CD14-positive monocyte (primary cell): ENCODE measurements at regions not wholly inside any gene's neighbourhood (a gene's known extent, or its start where the extent isn't known, plus 50 kb on each side); places are given as distances from the start of the nearest gene placed in this dataset.
A peak's percentile ranks its signal among the peaks of the same experiment; 100 is the strongest.

Source experiments
- DNase-seq, 3 donors: peaks; one replicate each; pipeline ENCODE4 v3.0.0-alpha.2; 2011 to 2022
- H2AFZ ChIP-seq: 2 replicates; pipeline ENCODE4 v1.6.0; 2012; ENCODE audit warnings: mild to moderate bottlenecking, low read depth, low read length, inconsistent platforms; ENCODE audit not compliant: insufficient read depth, poor library complexity, severe bottlenecking
- H3K27ac ChIP-seq, 2 donors: 1 replicate in 1 of 2; 2 replicates in 1 of 2; pipeline ENCODE4 v1.5.1; 2012 to 2013; ENCODE audit warnings: low read length in 2 of 2, control low read depth in 1 of 2, inconsistent platforms in 1 of 2, low read depth in 1 of 2, mild to moderate bottlenecking in 1 of 2
- H3K27me3 ChIP-seq, 2 donors: one replicate each; pipeline versions ENCODE4 v1.6.0 to v1.6.1; 2011 to 2013; ENCODE audit warnings: low read length in 2 of 2; ENCODE audit not compliant: control insufficient read depth in 2 of 2, insufficient read depth in 2 of 2
- H3K36me3 ChIP-seq, 2 donors: replicated peaks in 1 of 2; 1 replicate in 1 of 2; 2 replicates in 1 of 2; pipeline versions ENCODE4 v1.5.1 to v1.6.1; 2012 to 2013; ENCODE audit warnings: low read length in 2 of 2, control low read depth in 1 of 2, inconsistent platforms in 1 of 2, mild to moderate bottlenecking in 1 of 2; ENCODE audit not compliant: insufficient read depth in 2 of 2, control insufficient read depth in 1 of 2
- H3K4me1 ChIP-seq, 2 donors: 1 replicate in 1 of 2; 2 replicates in 1 of 2; pipeline versions ENCODE4 v1.5.1 to v1.6.1; 2012 to 2013; ENCODE audit warnings: low read length in 2 of 2, control low read depth in 1 of 2, inconsistent platforms in 1 of 2, mild to moderate bottlenecking in 1 of 2, moderate library complexity in 1 of 2; ENCODE audit not compliant: insufficient read depth in 2 of 2, control insufficient read depth in 1 of 2
- H3K4me2 ChIP-seq: replicated peaks from 2 replicates; pipeline ENCODE3; 2012; ENCODE audit warnings: low read length, moderate library complexity, mild to moderate bottlenecking; ENCODE audit not compliant: poor library complexity, severe bottlenecking; ENCODE audit errors: extremely low read depth
- H3K4me3 ChIP-seq, 3 experiments: fragments of 200-600 bp in 1 of 3; sonication (generic) in 1 of 3; replicated peaks in 1 of 3; 1 replicate in 2 of 3; 2 replicates in 1 of 3; pipeline ENCODE4 v1.5.1; 2011 to 2013; ENCODE audit warnings: low read length in 3 of 3, mild to moderate bottlenecking in 3 of 3, control low read depth in 2 of 3, low read depth in 2 of 3, inconsistent platforms in 1 of 3, moderate library complexity in 1 of 3
- H3K79me2 ChIP-seq: 2 replicates; pipeline ENCODE4 v1.6.0; 2012; ENCODE audit warnings: mild to moderate bottlenecking, control low read depth, inconsistent platforms, low read length, moderate library complexity; ENCODE audit not compliant: insufficient read depth
- H3K9ac ChIP-seq: 2 replicates; pipeline ENCODE4 v1.6.0; 2017; ENCODE audit warnings: low read length, mild to moderate bottlenecking; ENCODE audit not compliant: insufficient read depth, poor library complexity, severe bottlenecking
- H3K9me3 ChIP-seq, 2 donors: replicated peaks in 1 of 2; 1 replicate in 1 of 2; 2 replicates in 1 of 2; pipeline versions ENCODE4 v1.5.1 to v1.6.1; 2012 to 2013; ENCODE audit warnings: low read length in 2 of 2, control low read depth in 1 of 2; ENCODE audit not compliant: control insufficient read depth in 1 of 2, insufficient read depth in 1 of 2
- H4K20me1 ChIP-seq: 2 replicates; pipeline ENCODE4 v1.6.0; 2012; ENCODE audit warnings: mild to moderate bottlenecking, low read length, control low read depth, moderate library complexity; ENCODE audit not compliant: insufficient read depth
- H3K27ac Mint-ChIP-seq, 7 donors: one replicate each; pipeline ENCODE4 v1.8.0; 2020; ENCODE audit warnings: mild to moderate bottlenecking in 7 of 7, mixed read lengths in 7 of 7, moderate library complexity in 6 of 7, inconsistent platforms in 2 of 7
- H3K27me3 Mint-ChIP-seq, 3 donors: one replicate each; pipeline ENCODE4 v1.8.0; 2021 to 2022; ENCODE audit warnings: low read depth in 3 of 3, mild to moderate bottlenecking in 3 of 3, mixed read lengths in 3 of 3, moderate library complexity in 3 of 3, inconsistent platforms in 1 of 3
- H3K36me3 Mint-ChIP-seq, 2 donors: one replicate each; pipeline ENCODE4 v1.8.0; 2020; ENCODE audit warnings: mixed read lengths in 2 of 2, inconsistent platforms in 1 of 2, mild to moderate bottlenecking in 1 of 2
- H3K4me1 Mint-ChIP-seq: one replicate; pipeline ENCODE4 v1.8.0; 2020; ENCODE audit warnings: mild to moderate bottlenecking, mixed read lengths
- H3K4me3 Mint-ChIP-seq, 2 donors: one replicate each; pipeline ENCODE4 v1.8.0; 2020; ENCODE audit warnings: mild to moderate bottlenecking in 2 of 2, mixed read lengths in 2 of 2, moderate library complexity in 1 of 2
- H3K9me3 Mint-ChIP-seq, 7 donors: one replicate each; pipeline ENCODE4 v1.8.0; 2020 to 2022; ENCODE audit warnings: mixed read lengths in 7 of 7, mild to moderate bottlenecking in 6 of 7, moderate library complexity in 6 of 7, inconsistent platforms in 2 of 7
- WGBS: methylation state at CpG from one replicate; pipeline ENCODE4 v1.1.5; 2013; ENCODE audit warnings: missing lambda C conversion rate; ENCODE audit not compliant: insufficient coverage; 5-methylcytosine and 5-hydroxymethylcytosine counted together
- intact Hi-C, 2 donors: fragments of 100-400 bp; cut with micrococcal nuclease; formaldehyde crosslinking; loops; one replicate each; pipeline versions ENCODE4 v1.15.0 to v1.15.1; 2023
- TF ChIP-seq, protein P1 (sequence below): fragments of 200-600 bp; IDR thresholded peaks from one replicate; pipeline ENCODE4 v1.8.0; 2022; ENCODE audit warnings: antibody characterized with exemption, mild to moderate bottlenecking

DNA sequence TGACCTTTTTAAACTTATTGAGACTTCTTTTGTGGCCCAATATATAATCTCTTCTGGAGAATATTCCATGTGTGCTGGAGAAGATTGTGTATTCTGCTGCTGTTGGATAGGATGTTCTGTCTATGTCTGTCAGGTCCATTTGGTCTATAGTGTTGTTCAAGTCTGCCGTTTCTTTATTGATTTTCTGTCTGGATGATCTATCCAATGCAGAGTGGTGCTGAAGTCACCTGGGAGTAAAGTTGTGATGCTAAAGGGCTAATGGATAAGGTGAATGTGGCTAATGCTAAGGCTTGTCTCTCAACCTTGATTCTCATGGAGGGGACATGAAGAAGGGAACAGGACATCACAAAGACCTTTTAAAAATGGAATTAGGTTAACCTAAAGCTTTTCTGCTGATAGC, 72.0 kb upstream of the AP1S2 start:
- WGBS, result 83% methylated on average over 1 of the region's 1 CpG

DNA sequence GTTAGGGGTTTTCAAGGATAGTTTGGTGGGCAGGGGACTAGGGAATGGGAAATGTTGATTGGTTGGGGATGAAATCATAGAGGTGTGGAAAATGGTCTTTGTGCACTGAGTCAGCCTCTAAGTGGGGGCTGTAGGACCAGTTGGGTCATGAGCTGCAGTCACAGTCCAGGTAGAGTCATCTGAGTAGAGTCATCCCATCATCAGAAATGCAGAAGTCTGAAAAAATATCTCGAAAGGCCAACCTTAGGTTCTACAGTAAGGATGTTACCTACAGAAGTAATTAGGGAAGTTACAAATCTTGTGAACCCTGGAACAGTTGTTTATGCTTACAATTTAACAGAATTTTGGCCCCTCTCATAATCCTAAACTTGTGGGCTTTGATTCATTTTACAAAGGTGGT, 63.4 kb upstream of the AP1S2 start:
- H3K36me3 ChIP-seq, result no peaks in the 10 kb centered on the region
- H4K20me1 ChIP-seq, result no peaks in the 10 kb centered on the region
- H3K27me3 ChIP-seq, result peaks cover 0 to 33% of the 10 kb centered on the region in 2 donors
- H3K36me3 Mint-ChIP-seq, result peaks cover 1 to 3% of the 10 kb centered on the region in 2 donors
- no peak overlapping the region for H3K9ac ChIP-seq
- TF ChIP-seq, protein P1, sequence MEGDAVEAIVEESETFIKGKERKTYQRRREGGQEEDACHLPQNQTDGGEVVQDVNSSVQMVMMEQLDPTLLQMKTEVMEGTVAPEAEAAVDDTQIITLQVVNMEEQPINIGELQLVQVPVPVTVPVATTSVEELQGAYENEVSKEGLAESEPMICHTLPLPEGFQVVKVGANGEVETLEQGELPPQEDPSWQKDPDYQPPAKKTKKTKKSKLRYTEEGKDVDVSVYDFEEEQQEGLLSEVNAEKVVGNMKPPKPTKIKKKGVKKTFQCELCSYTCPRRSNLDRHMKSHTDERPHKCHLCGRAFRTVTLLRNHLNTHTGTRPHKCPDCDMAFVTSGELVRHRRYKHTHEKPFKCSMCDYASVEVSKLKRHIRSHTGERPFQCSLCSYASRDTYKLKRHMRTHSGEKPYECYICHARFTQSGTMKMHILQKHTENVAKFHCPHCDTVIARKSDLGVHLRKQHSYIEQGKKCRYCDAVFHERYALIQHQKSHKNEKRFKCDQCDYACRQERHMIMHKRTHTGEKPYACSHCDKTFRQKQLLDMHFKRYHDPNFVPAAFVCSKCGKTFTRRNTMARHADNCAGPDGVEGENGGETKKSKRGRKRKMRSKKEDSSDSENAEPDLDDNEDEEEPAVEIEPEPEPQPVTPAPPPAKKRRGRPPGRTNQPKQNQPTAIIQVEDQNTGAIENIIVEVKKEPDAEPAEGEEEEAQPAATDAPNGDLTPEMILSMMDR, result no peak
- no peaks in the 10 kb centered on the region for H3K9me3 ChIP-seq
- peaks cover 0 to 10% (median 7%) of the 10 kb centered on the region in 7 donors for H3K9me3 Mint-ChIP-seq
- H3K79me2 ChIP-seq, result no peaks in the 10 kb centered on the region
- H3K4me2 ChIP-seq, result peak overlapping the region; percentile 43
- H3K4me1 ChIP-seq, result peaks cover 67 to 74% of the 10 kb centered on the region in 2 donors
- H3K27me3 Mint-ChIP-seq, result peaks cover 0 to 47% (median 1%) of the 10 kb centered on the region in 3 donors
- H3K27ac Mint-ChIP-seq, result peak overlapping the region; percentile 60 to 88 (median 82)
- H3K4me1 Mint-ChIP-seq, result peaks cover 61% of the 10 kb centered on the region
- intact Hi-C loops, result loop anchor here (10.0 kb wide), 2 partner anchors 63 to 207 kb away; partner anchors contain the start of genes AP1S2 (in 2 of the 2) and GRPR (in 1 of the 2)
- H2AFZ ChIP-seq, result no peak overlapping the region
- H3K4me3 Mint-ChIP-seq, result no peak overlapping the region
- H3K27ac ChIP-seq, result peak overlapping the region in 1 of 2 donors; percentile 55
- DNase-seq, result peak; percentile 23 to 46 (median 24)
- H3K4me3 ChIP-seq, result peak overlapping the region in 1 of 3 experiments; percentile 33
- no CpG with 5 or more reads among the region's 1 CpG for WGBS

More for the DNA sequence above, 72.0 kb upstream of the AP1S2 start:
- H3K4me1 Mint-ChIP-seq, result peaks cover 32% of the 10 kb centered on the region
- Histone ChIP-seq H3K27ac (no peak overlapping the region), H4K20me1 (no peaks in the 10 kb centered on the region), H3K4me1 (peaks cover 23 to 25% of the 10 kb centered on the region in 2 donors), H3K27me3 (peaks cover 3 to 70% of the 10 kb centered on the region in 2 donors), H3K4me2 (no peak overlapping the region), H3K9ac (no peak overlapping the region), H2AFZ (no peak overlapping the region), H3K4me3 (no peak overlapping the region), H3K9me3 (no peaks in the 10 kb centered on the region), H3K36me3 (no peaks in the 10 kb centered on the region), H3K79me2 (no peaks in the 10 kb centered on the region)
- TF ChIP-seq, protein P1, result no peak
- H3K27ac Mint-ChIP-seq, result no peak overlapping the region
- H3K9me3 Mint-ChIP-seq, result peaks cover 0 to 6% (median 3%) of the 10 kb centered on the region in 7 donors
- H3K27me3 Mint-ChIP-seq, result peaks cover 1 to 64% (median 5%) of the 10 kb centered on the region in 3 donors
- no peak for DNase-seq
- H3K4me3 Mint-ChIP-seq, result no peak overlapping the region
- intact Hi-C loops, result no loop called here
- H3K36me3 Mint-ChIP-seq, result peaks cover 0 to 3% of the 10 kb centered on the region in 2 donors
